Lower leg skin (tissue), 3 donors: ENCODE measurements at regions not wholly inside any gene's neighbourhood (a gene's known extent, or its start where the extent isn't known, plus 50 kb on each side); places are given as distances from the start of the nearest gene placed in this dataset.

Experiments used
- CTCF ChIP-seq, 3 donors: fragments of 450-650 bp; IDR thresholded peaks; one replicate each; pipeline ENCODE4 v1.5.1; 2016; ENCODE audit warnings: antibody characterized with exemption in 3 of 3, mild to moderate bottlenecking in 3 of 3, moderate library complexity in 2 of 3
- POLR2A ChIP-seq, 2 donors: fragments of 450-650 bp; IDR thresholded peaks; one replicate each; pipeline ENCODE4 v1.6.1; 2016 to 2017; ENCODE audit warnings: antibody characterized with exemption in 2 of 2, mild to moderate bottlenecking in 1 of 2, moderate library complexity in 1 of 2

GRCh38 chr12:126847005-126847629 is 1419.9 kb upstream of the TMEM132C start:
- TF ChIP-seq POLR2A (IDR thresholded peaks at IDR 0.05) (no peak), CTCF (IDR thresholded peaks at IDR 0.05) (no peak)
